DOHH2 (cell line): ENCODE measurements at regions not wholly inside any gene's neighbourhood (a gene's known extent, or its start where the extent isn't known, plus 50 kb on each side); places are given as distances from the start of the nearest gene placed in this dataset.

ENCODE experiments used
- H3F3A ChIP-seq: fragments of 200-600 bp; sonication (generic), shearing (Covaris generic); 2 replicates; pipeline ENCODE4 v1.6.0; 2016; ENCODE audit warnings: antibody characterized with exemption, mild to moderate bottlenecking; ENCODE audit not compliant: control insufficient read depth, insufficient read depth
- H3K27ac ChIP-seq: fragments of 200-600 bp; sonication (generic); 2 replicates; pipeline ENCODE4 v1.5.1; 2014; ENCODE audit warnings: low read depth, mild to moderate bottlenecking, low read length, moderate library complexity
- H3K27me3 ChIP-seq: fragments of 200-600 bp; sonication (generic); 2 replicates; pipeline ENCODE4 v1.6.1; 2014; ENCODE audit warnings: mild to moderate bottlenecking, low read length, mixed read lengths; ENCODE audit not compliant: control insufficient read depth
- H3K36me3 ChIP-seq: fragments of 200-600 bp; sonication (generic); 2 replicates; pipeline ENCODE4 v1.6.1; 2014; ENCODE audit warnings: mild to moderate bottlenecking, low read length, moderate library complexity, mixed read lengths; ENCODE audit not compliant: control insufficient read depth
- H3K4me1 ChIP-seq: fragments of 200-600 bp; sonication (generic); 2 replicates; pipeline ENCODE4 v1.6.1; 2014; ENCODE audit warnings: mild to moderate bottlenecking, low read length, mixed read lengths; ENCODE audit not compliant: control insufficient read depth
- H3K4me2 ChIP-seq: fragments of 200-600 bp; sonication (generic); 2 replicates; pipeline ENCODE4 v1.6.0; 2014; ENCODE audit warnings: mild to moderate bottlenecking, low read length, moderate library complexity
- H3K4me3 ChIP-seq: fragments of 200-600 bp; sonication (generic); 2 replicates; pipeline ENCODE4 v1.5.1; 2014; ENCODE audit warnings: mild to moderate bottlenecking, low read length, mixed read lengths
- H3K79me2 ChIP-seq: fragments of 200-600 bp; sonication (generic); 2 replicates; pipeline ENCODE4 v1.6.1; 2014; ENCODE audit warnings: mild to moderate bottlenecking, low read length, mixed read lengths; ENCODE audit not compliant: control insufficient read depth
- H3K9me2 ChIP-seq: fragments of 200-600 bp; sonication (generic); replicated peaks from 2 replicates; pipeline ENCODE4 v1.6.1; 2014; ENCODE audit warnings: mild to moderate bottlenecking, low read length, mixed read lengths; ENCODE audit not compliant: control insufficient read depth
- H3K9me3 ChIP-seq: fragments of 200-600 bp; sonication (generic); 2 replicates; pipeline ENCODE4 v1.6.1; 2014; ENCODE audit warnings: antibody characterized with exemption, low read length, mixed read lengths; ENCODE audit not compliant: control insufficient read depth, insufficient read depth
- H4K20me1 ChIP-seq: fragments of 200-600 bp; sonication (generic); 2 replicates; pipeline ENCODE4 v1.6.0; 2014; ENCODE audit warnings: low read depth, mild to moderate bottlenecking, antibody characterized with exemption, low read length, moderate library complexity; ENCODE audit not compliant: control insufficient read depth, insufficient read depth
- EZH2phosphoT487 ChIP-seq: fragments of 200-600 bp; sonication (generic); IDR thresholded peaks from 2 replicates; pipeline ENCODE4 v1.6.1; 2017; ENCODE audit warnings: borderline replicate concordance, mild to moderate bottlenecking, antibody characterized with exemption, low read length, moderate library complexity, mixed read lengths
- TF ChIP-seq, protein P1 (sequence below): fragments of 200-600 bp; sonication (generic); IDR thresholded peaks from one replicate; pipeline ENCODE4 v1.5.1; 2014; ENCODE audit warnings: antibody characterized with exemption, mild to moderate bottlenecking, low read depth, low read length; ENCODE audit not compliant: poor library complexity, severe bottlenecking

DNA sequence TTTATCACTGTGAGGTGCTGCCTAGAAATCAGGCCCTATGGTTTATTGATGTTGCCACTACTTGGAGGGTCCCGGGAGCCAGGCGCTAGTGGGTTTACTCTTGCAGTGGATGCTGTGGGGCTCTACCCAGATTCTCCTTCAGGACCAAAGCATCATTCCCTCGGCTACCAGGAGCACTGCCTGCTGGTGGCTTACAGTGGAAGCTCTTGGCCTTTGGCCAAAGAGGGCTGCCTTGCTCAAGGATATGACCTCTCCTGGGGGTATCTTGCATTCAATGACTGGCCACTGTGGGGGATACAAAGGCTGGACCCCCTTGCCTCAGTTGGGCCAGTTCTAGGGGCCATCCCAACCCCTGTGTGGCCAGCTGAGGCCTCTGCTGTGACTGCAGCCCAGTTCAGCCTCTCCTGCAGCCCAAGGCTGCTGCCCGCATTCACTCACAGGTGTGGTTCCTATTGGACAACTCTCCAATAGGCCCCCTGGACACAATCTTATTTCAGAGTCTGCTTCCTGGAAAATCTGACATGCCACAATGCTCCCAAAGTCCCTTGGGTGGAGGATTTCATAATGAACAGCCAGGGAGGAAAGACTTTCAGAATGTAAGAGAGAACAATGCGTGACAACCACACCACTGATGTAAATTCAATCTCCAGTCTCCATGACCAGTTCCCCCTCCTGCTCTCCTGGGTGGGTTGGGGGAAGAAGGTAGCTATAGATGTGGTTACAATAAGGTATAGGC, 196.3 kb downstream of the SNX10 start:
- no peak overlapping the region for H3K4me2 ChIP-seq
- no peaks in the 10 kb centered on the region for H3F3A ChIP-seq
- H3K9me3 ChIP-seq: no peaks in the 10 kb centered on the region
- no peaks in the 10 kb centered on the region for H3K4me1 ChIP-seq
- no peak overlapping the region for H3K4me3 ChIP-seq
- peaks cover 7% of the 10 kb centered on the region; the same call in 1 of the 2 replicates for H3K27me3 ChIP-seq
- no peaks in the 10 kb centered on the region for H4K20me1 ChIP-seq
- H3K27ac ChIP-seq: no peak overlapping the region
- no peaks in the 10 kb centered on the region for H3K36me3 ChIP-seq
- H3K9me2 ChIP-seq: no peaks in the 10 kb centered on the region
- no peaks in the 10 kb centered on the region for H3K79me2 ChIP-seq
- TF ChIP-seq EZH2phosphoT487: no peak
- TF ChIP-seq, protein P1, sequence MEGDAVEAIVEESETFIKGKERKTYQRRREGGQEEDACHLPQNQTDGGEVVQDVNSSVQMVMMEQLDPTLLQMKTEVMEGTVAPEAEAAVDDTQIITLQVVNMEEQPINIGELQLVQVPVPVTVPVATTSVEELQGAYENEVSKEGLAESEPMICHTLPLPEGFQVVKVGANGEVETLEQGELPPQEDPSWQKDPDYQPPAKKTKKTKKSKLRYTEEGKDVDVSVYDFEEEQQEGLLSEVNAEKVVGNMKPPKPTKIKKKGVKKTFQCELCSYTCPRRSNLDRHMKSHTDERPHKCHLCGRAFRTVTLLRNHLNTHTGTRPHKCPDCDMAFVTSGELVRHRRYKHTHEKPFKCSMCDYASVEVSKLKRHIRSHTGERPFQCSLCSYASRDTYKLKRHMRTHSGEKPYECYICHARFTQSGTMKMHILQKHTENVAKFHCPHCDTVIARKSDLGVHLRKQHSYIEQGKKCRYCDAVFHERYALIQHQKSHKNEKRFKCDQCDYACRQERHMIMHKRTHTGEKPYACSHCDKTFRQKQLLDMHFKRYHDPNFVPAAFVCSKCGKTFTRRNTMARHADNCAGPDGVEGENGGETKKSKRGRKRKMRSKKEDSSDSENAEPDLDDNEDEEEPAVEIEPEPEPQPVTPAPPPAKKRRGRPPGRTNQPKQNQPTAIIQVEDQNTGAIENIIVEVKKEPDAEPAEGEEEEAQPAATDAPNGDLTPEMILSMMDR: no peak

DNA sequence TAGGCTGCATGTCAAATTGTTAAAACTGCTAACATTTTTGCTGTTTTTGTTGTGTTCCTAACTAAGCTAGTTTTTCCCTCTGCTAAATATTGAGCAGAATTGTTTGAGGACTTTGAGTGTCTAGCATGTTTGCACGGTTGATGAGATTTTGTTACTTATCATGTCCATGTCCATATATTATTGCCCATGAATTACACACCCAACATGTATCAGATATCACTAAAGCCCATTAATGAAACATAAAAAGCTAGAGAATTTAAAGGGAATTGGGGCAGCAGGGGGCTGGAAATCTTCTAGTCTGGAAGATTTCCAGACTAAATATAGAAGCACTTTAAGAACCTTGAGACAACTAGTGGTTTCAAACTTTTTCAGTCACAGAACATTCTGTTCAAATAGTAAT, 197.7 kb downstream of the SNX10 start:
- Histone ChIP-seq H3K4me3 (no peak overlapping the region), H3K27ac (no peak overlapping the region), H3K9me3 (no peaks in the 10 kb centered on the region), H3K36me3 (no peaks in the 10 kb centered on the region), H4K20me1 (no peaks in the 10 kb centered on the region), H3K4me1 (no peaks in the 10 kb centered on the region), H3F3A (no peaks in the 10 kb centered on the region), H3K4me2 (no peak overlapping the region), H3K27me3 (peaks cover 7% of the 10 kb centered on the region; the same call in 1 of the 2 replicates), H3K79me2 (no peaks in the 10 kb centered on the region), H3K9me2 (no peaks in the 10 kb centered on the region)
- TF ChIP-seq EZH2phosphoT487: no peak
- TF ChIP-seq, protein P1: no peak

DNA sequence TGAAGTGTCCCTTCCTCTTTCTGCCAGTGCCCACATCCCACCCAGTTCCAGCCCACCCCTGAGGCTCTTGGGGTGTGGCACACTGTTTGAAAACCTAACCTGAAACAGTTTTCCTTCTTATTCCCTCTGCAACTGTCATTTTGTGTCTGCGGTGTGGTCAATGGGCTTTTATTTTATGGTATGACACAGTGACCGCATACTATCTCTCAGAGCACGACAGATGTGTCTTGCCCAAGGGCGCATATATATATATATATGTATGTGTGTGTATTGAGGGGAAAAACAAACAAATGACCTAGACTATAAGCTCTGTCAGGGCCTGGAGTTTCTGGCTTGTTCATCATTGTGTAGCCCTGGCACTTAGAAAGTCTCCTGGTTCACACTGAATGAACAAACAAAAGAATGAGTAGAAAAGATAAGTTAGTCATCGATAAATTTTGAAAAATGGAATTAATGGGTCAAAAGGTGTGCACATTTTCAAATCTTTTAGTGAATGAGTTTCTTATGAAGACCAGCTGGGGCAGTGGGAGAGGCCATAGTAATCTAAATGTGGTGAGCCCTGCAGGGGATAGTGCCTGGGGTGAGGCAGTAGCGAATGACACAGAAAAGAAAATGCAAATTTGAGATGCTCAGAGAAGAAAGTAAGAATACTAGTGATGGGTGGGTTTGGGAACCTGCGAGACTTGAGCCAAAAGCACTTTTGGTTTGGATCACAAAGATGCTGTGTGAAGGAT, 198.4 kb downstream of the SNX10 start:
- no peak overlapping the region for H3K4me2 ChIP-seq
- H3K4me3 ChIP-seq: no peak overlapping the region
- TF ChIP-seq EZH2phosphoT487: no peak
- TF ChIP-seq, protein P1: no peak
- no peaks in the 10 kb centered on the region for H4K20me1 ChIP-seq
- H3K79me2 ChIP-seq: no peaks in the 10 kb centered on the region
- H3K9me3 ChIP-seq: no peaks in the 10 kb centered on the region
- H3K4me1 ChIP-seq: no peaks in the 10 kb centered on the region
- H3K27me3 ChIP-seq: peaks cover 7% of the 10 kb centered on the region; the same call in 1 of the 2 replicates
- H3K36me3 ChIP-seq: no peaks in the 10 kb centered on the region
- no peaks in the 10 kb centered on the region for H3F3A ChIP-seq
- H3K27ac ChIP-seq: no peak overlapping the region
- no peaks in the 10 kb centered on the region for H3K9me2 ChIP-seq
